Mesothelial cell of epicardium (in vitro differentiated cells): ENCODE measurements at regions not wholly inside any gene's neighbourhood (a gene's known extent, or its start where the extent isn't known, plus 50 kb on each side); places are given as distances from the start of the nearest gene placed in this dataset.

Experiments
- DNase-seq, 2 experiments: peaks; one replicate each; pipeline ENCODE4 v3.0.0; 2021; ENCODE audit warnings: low spot score in 2 of 2; ENCODE audit not compliant: unreplicated experiment in 2 of 2
- H3K27ac Mint-ChIP-seq: 2 replicates; pipeline ENCODE4 v1.8.0; 2021; ENCODE audit warnings: mixed read lengths
- H3K27me3 Mint-ChIP-seq: 2 replicates; pipeline ENCODE4 v1.8.0; 2021; ENCODE audit warnings: low read depth, mixed read lengths
- H3K36me3 Mint-ChIP-seq: 2 replicates; pipeline ENCODE4 v1.8.0; 2021; ENCODE audit warnings: mixed read lengths
- H3K4me1 Mint-ChIP-seq: 2 replicates; pipeline ENCODE4 v1.8.0; 2021; ENCODE audit warnings: mixed read lengths
- H3K4me3 Mint-ChIP-seq: 2 replicates; pipeline ENCODE4 v1.8.0; 2021; ENCODE audit warnings: mild to moderate bottlenecking, moderate library complexity, mixed read lengths
- H3K9me3 Mint-ChIP-seq: 2 replicates; pipeline ENCODE4 v1.8.0; 2021; ENCODE audit warnings: mixed read lengths
- CTCF ChIP-seq: fragments of 200-600 bp; sonication (generic); IDR thresholded peaks from one replicate; pipeline ENCODE4 v1.5.0; 2021; ENCODE audit warnings: antibody characterized with exemption; ENCODE audit not compliant: unreplicated experiment

- no peak for DNase-seq
- Mint-ChIP-seq H3K27ac (no peak overlapping the region), H3K36me3 (no peaks in the 10 kb centered on the region), H3K9me3 (no peaks in the 10 kb centered on the region), H3K4me1 (no peaks in the 10 kb centered on the region), H3K27me3 (peaks cover 13% of the 10 kb centered on the region), H3K4me3 (no peak overlapping the region)
- TF ChIP-seq CTCF, result no peak
Measured at GRCh38 chr6:947235-947934, 254.4 kb upstream of the EXOC2 start.

GRCh38 chr6:946546-946945, 253.6 kb upstream of the EXOC2 start:
- Mint-ChIP-seq H3K36me3 (no peaks in the 10 kb centered on the region), H3K27ac (no peak overlapping the region), H3K27me3 (peaks cover 11% of the 10 kb centered on the region), H3K4me3 (no peak overlapping the region), H3K4me1 (no peaks in the 10 kb centered on the region), H3K9me3 (no peaks in the 10 kb centered on the region)
- TF ChIP-seq CTCF, result no peak
- DNase-seq, result no peak

DNA sequence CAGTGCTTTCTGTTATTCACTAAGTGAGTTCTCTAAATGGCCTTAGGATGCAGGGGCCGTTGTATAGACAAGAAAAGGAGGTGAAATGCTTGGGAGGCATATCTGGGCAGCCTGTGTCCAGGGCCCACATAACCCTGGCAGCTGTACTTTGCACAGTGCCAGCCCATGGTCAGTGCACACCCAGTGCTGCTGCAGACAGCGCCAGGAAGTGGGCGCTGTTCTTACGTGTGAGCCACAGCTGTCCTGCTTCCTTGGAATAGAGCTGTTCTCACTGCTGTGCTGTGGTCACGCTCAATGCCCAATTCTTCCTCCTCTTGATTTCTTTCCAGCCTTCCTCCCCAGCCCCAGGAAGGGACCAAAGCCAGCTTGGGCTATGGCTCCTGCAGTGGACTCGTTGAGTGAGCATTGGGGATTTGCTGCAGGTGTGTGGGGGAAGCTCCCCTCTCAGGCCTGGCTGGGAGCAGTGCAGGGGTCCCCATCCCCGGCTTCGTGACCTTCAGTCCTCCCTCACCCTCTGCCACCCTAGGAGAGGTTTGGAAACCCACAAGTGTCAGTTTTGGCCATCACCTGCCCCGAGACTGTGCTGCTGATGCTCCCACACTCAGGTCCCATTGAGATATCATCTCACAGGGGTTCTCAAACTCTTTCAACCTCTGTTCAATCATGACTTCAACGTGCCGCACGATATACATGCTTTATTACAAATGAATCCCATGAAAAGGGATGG, 246.8 kb upstream of the EXOC2 start:
- H3K9me3 Mint-ChIP-seq, result no peaks in the 10 kb centered on the region
- peaks cover 52% of the 10 kb centered on the region for H3K27me3 Mint-ChIP-seq
- H3K4me3 Mint-ChIP-seq, result no peak overlapping the region

GRCh38 chr6:938916-939315, 246.0 kb upstream of the EXOC2 start:
- Mint-ChIP-seq H3K9me3 (no peaks in the 10 kb centered on the region), H3K4me3 (no peak overlapping the region), H3K4me1 (no peaks in the 10 kb centered on the region), H3K27ac (no peak overlapping the region), H3K36me3 (no peaks in the 10 kb centered on the region), H3K27me3 (peaks cover 59% of the 10 kb centered on the region)
- no peak for DNase-seq
- TF ChIP-seq CTCF, result no peak

More for the DNA sequence above, 246.8 kb upstream of the EXOC2 start:
- no peak overlapping the region for H3K27ac Mint-ChIP-seq
- H3K4me1 Mint-ChIP-seq, result no peaks in the 10 kb centered on the region
- H3K36me3 Mint-ChIP-seq, result no peaks in the 10 kb centered on the region
- TF ChIP-seq CTCF, result no peak
- no peak for DNase-seq

DNA sequence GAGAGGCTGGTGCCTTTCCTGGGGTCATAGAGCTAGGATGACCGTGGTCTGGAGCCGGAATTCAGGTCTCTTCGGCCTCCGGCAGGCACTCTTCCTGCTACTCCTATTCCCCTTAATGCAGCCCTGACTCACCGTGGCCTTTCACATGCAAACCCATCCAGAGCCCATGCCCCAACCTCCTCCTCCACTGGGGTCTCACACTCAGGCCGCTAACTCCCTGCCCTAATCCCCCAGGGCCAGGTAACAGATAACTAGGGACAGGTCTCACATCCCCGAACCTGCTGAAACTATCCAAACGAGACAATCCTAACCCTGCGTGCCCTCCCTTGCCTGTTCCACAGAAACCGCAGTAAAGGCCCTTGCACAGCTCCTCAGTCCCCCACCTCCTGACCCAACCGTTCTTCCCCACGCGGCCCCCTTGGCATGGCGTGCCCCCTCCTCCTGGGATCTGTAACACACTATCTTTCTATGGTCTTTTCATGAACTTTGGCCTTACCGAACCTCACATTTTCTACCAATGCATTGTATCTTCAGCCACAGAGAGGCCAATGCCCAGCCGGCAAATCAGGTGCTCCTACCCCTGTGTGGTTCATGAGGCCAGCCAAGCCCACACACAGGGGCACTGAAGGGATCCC, 245.4 kb upstream of the EXOC2 start:
- Mint-ChIP-seq H3K36me3 (no peaks in the 10 kb centered on the region), H3K4me3 (no peak overlapping the region), H3K9me3 (no peaks in the 10 kb centered on the region), H3K27me3 (peaks cover 61% of the 10 kb centered on the region), H3K4me1 (no peaks in the 10 kb centered on the region), H3K27ac (no peak overlapping the region)
- DNase-seq, result no peak
- TF ChIP-seq CTCF, result no peak
